ENCODE measurements at regions not wholly inside any gene's neighbourhood (a gene's known extent, or its start where the extent isn't known, plus 50 kb on each side); places are given as distances from the start of the nearest gene placed in this dataset.

GRCh38 chr3:13203398-13204176, 130.4 kb upstream of the IQSEC1 start:
- Histone ChIP-seq H3K9me3 (no peaks in the 10 kb centered on the region), H3K27me3 (peaks cover 0 to 9% of the 10 kb centered on the region in 2 donors), H3K36me3 (no peaks in the 10 kb centered on the region), H3K4me3 (no peak overlapping the region), H3K4me1 (no peaks in the 10 kb centered on the region), H3K27ac (no peak overlapping the region)
- DNase-seq, result no peak
- TF ChIP-seq POLR2A (IDR thresholded peaks at IDR 0.05), result no peak
- no peak for TF ChIP-seq CTCF (IDR thresholded peaks at IDR 0.05)
- intact Hi-C loops (cut with DNase I; ENCODE audit: low total_unique reads), result no loop called here

GRCh38 chr3:13202744-13203397, 129.6 kb upstream of the IQSEC1 start:
- no peaks in the 10 kb centered on the region for H3K9me3 ChIP-seq
- TF ChIP-seq CTCF (IDR thresholded peaks at IDR 0.05) (no peak), POLR2A (IDR thresholded peaks at IDR 0.05) (no peak)
- no peaks in the 10 kb centered on the region for H3K36me3 ChIP-seq
- DNase-seq, result no peak
- intact Hi-C loops (cut with DNase I; ENCODE audit: low total_unique reads), result no loop called here
- no peak overlapping the region for H3K27ac ChIP-seq
- H3K4me1 ChIP-seq, result no peaks in the 10 kb centered on the region
- no peak overlapping the region for H3K4me3 ChIP-seq
- peaks cover 0 to 9% of the 10 kb centered on the region in 2 donors for H3K27me3 ChIP-seq

GRCh38 chr3:13201851-13202250, 128.6 kb upstream of the IQSEC1 start:
- TF ChIP-seq POLR2A (IDR thresholded peaks at IDR 0.05) (no peak), CTCF (IDR thresholded peaks at IDR 0.05) (no peak)
- DNase-seq, result no peak
- H3K9me3 ChIP-seq, result no peaks in the 10 kb centered on the region
- intact Hi-C loops (cut with DNase I; ENCODE audit: low total_unique reads), result no loop called here
- H3K27me3 ChIP-seq, result peaks cover 0 to 9% of the 10 kb centered on the region in 2 donors
- no peak overlapping the region for H3K4me3 ChIP-seq
- H3K4me1 ChIP-seq, result no peaks in the 10 kb centered on the region
- H3K36me3 ChIP-seq, result no peaks in the 10 kb centered on the region
- H3K27ac ChIP-seq, result no peak overlapping the region

GRCh38 chr3:13200946-13201345, 127.7 kb upstream of the IQSEC1 start:
- no peak overlapping the region for H3K4me3 ChIP-seq
- TF ChIP-seq POLR2A (IDR thresholded peaks at IDR 0.05), result no peak
- TF ChIP-seq CTCF (IDR thresholded peaks at IDR 0.05), result no peak
- no peak for DNase-seq
- intact Hi-C loops (cut with DNase I; ENCODE audit: low total_unique reads), result no loop called here
- no peaks in the 10 kb centered on the region for H3K9me3 ChIP-seq
- H3K27me3 ChIP-seq, result peaks cover 0 to 4% of the 10 kb centered on the region in 2 donors
- H3K27ac ChIP-seq, result no peak overlapping the region
- H3K4me1 ChIP-seq, result no peaks in the 10 kb centered on the region
- H3K36me3 ChIP-seq, result no peaks in the 10 kb centered on the region

GRCh38 chr3:13200465-13200864, 127.2 kb upstream of the IQSEC1 start:
- DNase-seq, result no peak
- Histone ChIP-seq H3K4me1 (no peaks in the 10 kb centered on the region), H3K27me3 (peaks cover 0 to 4% of the 10 kb centered on the region in 2 donors), H3K36me3 (no peaks in the 10 kb centered on the region), H3K4me3 (no peak overlapping the region), H3K27ac (no peak overlapping the region), H3K9me3 (no peaks in the 10 kb centered on the region)
- intact Hi-C loops (cut with DNase I; ENCODE audit: low total_unique reads), result no loop called here
- TF ChIP-seq CTCF (IDR thresholded peaks at IDR 0.05), result no peak
- TF ChIP-seq POLR2A (IDR thresholded peaks at IDR 0.05), result no peak

Measured in uterus (tissue), 3 donors.